Stimulated activated CD8-positive, alpha-beta memory T cell treated with anti-CD3 and anti-CD28 coated beads, Interleukin-2, amount 100 ng/mL, for 48 hours (primary cell): ENCODE measurements at regions not wholly inside any gene's neighbourhood (a gene's known extent, or its start where the extent isn't known, plus 50 kb on each side); places are given as distances from the start of the nearest gene placed in this dataset.
A peak's percentile ranks its signal among the peaks of the same experiment; 100 is the strongest.

ENCODE experiments used
- DNase-seq, 2 donors: peaks; one replicate each; pipeline ENCODE4 v3.0.0-alpha.2; 2020; ENCODE audit warnings: low read depth in 2 of 2

DNA sequence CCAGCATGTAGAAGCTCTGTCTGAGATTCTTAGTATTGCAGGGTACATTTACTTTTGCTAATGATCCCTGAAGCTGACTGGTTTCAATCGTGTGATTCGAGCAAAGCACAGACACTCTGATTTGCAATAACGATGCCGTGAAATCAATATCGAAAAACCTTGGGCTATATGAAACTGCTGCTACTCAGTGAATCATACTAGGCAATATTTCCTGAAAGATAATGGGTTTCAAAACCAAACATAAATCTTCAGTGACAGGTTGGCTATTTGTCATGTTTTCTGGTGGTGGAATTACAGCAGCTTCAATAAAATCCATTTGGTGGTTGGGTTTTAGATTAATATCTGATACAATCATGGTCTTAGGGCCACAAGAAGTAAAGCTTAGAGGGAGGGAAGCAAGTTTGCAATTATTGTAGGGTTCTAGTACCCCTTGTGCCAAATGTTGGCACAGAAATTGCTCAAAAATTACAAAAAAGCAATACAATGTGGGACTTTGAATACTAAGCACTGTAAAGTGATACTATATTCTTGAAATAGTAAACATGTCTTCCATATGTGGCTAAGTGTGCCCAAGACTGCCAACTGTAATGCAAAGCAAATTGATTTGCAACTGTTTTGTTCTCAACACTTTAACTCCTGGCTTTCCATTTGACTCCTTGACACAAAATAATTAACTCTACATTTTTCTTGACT is 112.4 kb upstream of the JAZF1 start:
- DNase-seq: no peak

DNA sequence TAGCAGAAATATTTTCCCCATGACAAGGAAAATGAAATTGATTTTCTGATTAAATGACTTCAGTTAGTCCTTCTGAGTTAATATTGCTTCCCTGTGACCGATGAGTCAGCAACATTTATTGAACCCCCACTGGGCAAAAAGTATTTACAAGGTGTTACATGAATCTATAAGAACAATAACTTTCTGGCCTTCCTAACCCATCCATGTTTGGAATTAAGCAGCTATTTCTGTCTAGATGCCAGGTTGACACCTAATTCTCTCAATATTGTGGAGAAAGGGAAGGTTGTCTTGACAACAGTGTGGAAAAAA is 112.9 kb upstream of the JAZF1 start:
- DNase-seq: no peak

DNA sequence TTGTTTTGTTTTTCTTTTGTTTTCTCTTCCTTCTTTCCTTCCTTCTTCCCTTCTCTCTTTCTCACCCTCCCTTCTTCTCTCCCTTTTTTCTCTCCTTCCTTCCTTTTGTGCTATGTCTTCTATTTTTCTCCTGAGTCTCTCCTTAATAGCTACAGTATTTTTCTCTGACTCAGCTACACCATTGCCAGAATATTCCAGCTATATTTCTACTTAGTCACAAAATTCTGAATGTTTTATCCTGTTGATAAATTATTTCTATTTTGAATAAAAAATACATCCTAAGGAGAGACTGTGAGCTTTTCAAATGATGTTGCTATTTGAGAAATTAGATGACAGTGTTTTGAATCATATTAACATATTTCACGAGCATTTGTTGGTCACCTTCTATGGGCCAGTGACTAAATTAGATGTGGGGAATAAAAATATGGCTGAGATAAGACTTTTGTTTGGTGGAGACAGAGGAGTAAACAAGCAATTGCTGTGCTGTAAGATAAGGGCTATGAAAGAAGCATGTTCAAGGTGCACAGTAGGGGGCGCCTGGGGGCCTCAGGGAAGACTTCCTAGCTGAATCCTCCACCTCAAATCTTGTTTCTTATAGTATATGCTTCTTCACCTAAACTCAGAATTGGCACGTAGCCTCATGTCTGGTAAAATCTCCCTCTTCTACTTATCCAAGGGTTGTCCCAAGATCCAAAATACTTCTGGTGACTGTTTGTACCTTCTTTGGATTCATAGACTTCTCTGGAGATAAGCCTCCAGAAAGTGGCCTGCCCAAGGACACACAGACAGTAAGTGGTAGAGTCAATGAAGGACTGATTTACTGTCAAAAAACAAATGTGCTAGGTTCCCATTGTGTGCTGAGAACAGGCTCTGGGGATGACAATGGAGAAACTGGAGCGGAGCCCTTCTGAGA is 115.5 kb upstream of the CREB5 start:
- peak; percentile 29 to 30 for DNase-seq

DNA sequence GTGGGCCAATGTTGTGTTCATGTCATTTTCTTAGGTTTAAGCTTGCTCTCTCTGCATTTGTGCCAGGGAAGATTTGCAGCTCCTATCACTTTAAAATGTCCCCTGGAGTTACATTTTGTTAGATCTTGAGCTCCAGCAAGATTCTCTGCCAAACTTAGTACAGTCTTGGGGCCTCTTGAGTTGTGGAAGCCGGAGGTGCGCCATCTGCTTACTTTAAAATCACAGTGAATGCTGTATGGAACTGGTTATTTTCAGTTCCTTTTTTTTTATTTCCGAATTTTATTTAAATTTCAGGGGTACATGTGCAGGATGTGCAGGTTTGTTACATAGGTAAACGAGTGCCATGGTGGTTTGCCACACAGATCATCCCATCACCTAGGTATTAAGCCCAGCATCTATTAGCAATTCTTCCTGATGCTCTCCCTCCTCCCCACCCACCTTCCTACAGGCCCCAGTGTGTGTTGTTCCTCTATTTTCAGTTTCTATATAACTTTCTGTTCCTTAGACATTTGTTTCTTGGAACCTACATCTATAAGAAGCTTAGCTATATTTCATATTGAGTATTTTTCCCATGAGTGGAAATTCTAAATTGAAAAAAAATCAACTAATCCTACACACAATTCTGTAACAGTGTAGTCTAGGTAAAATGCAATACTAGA is 114.4 kb upstream of the CREB5 start:
- DNase-seq: no peak

DNA sequence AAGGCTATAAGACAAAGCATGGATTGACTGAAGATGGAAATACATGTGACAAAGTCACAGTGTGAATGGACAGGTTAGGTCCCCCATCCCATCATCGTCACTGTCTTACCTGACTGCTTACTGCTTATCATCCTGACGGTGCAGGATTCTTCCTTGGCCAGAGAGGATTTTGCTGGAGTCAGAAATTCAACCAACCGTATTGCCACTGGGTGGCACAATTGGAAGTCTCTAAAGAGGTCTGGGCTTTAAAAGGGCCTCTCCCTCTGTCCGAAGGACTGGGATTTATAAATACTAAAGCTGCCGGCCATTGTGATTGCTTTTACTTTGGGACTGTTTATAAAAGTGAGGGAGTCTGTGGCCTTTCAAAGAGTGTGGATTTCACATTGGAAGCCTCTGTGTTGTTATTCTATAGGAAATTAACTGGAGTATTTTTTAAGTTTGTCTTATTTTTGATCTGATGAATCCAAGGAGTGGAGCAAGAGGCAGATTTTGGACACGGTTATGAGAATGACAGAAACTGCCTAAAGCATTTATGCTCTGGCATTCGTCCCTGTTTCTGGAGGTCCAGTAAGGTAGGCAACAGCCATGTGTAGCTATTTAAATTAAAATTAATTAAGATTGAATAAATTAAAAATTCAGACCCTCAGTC is 113.3 kb upstream of the CREB5 start:
- DNase-seq: no peak

DNA sequence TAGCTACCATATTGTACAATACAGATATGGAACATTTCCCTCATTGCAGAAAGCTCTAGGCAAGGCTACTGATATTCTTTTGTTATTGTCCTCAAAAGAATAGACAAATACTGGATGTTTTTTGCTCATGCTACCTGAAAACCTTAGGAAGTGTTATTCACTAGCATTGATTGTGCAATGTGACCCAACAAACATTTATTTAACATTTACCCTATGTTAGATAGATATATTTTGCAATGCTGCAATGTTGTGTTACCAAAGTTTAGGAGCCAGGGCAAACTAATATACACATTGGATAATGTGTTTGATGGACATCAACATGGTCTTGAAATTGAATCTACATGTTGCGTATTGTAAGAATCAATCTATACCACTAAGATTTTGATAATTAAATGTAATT is 112.8 kb upstream of the CREB5 start:
- no peak for DNase-seq

DNA sequence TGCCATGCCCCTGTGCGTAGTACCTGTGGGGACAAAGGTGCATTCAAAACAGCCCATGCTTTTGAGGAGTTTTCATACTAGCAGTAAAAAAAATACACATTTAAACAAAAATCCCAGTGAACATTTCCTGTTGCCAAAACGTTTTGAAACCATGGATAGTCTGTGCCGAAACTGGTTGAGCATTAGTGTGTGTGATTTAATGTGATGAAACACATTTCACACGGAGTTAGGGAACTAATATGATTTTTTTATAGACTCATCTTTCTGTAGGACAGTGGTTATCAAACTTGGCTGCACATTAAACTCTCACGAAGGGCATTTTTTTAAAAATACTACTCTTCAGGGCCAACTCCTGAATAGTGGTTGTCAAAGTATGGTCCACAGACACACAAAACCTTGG is 111.8 kb upstream of the CREB5 start:
- no peak for DNase-seq

DNA sequence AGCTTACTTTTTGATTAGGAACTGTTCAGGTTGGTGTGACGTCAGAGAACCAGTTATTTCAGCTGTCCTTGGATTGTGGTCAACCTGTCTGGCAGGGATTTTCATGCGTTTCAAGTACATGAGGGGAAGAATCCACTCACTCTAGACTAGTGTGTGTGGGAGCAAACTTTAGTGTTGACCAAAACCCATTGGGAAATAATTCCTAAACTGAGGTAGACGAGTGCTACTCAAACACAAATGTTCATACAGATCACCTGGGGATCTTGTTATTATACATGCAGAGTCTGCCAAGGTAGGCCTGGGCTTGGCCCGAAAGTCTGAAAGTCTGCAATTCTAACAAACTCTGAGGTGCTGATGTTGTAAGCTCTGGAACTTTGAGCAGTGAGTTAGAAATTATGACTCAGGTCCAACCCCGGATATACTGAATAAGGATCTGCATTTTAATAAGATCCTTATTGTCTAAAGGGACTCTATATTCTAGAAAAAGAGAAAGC is 111.1 kb upstream of the CREB5 start:
- no peak for DNase-seq

DNA sequence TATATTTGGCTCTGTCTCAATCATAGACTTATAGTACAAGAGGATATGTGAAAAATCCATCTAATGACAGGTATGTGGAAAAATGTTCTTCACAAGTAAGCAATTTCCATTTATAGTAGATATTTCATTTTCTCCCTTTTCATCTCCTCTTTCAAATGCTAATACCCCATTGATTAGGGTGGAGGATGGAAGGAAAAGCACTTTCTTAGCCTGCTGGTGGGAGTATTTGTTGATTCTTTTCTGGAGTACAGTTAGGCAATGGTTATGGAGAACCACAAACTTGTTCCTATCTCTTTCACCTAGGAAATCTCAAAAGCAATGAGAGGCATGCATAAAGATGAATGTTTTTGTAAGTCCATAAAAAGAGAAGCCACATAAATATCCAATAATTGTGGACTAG is 108.0 kb upstream of the CREB5 start:
- no peak for DNase-seq

DNA sequence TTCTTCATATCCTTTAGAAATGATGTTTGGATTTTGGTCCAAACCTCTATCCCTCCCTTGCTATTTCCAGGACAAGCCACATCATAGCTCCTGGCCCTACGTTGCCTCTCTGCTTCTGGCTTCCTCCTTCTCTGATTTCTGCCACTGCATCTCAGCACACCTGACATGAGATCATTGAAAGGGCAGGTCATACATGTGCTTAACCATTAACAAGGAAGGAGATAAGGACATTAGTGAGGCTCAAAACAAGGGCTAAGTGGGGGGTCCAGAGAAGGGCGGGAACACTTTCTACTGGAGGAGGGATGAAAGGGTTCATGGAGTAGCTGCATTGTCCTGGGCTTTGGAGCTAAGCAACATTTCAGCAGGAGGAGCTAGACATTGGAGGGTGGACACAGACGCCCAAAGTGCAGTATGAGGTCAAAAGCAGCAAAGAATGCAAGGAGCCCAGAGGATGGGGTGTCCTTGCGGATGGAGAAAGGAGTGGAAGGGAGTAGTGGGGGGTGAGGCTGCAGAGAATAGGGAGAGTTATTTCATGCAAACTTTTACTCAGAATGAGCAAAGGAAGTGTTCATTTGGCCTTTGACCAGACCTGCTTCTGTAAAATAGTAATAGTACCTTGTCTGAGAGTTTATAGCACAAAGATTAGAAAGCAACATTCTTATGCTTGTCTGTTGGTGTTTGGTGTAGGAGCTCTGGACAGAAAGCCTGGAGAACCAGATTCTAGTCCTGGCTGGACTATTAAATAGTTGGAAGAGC is 102.4 kb upstream of the CREB5 start:
- no peak for DNase-seq

DNA sequence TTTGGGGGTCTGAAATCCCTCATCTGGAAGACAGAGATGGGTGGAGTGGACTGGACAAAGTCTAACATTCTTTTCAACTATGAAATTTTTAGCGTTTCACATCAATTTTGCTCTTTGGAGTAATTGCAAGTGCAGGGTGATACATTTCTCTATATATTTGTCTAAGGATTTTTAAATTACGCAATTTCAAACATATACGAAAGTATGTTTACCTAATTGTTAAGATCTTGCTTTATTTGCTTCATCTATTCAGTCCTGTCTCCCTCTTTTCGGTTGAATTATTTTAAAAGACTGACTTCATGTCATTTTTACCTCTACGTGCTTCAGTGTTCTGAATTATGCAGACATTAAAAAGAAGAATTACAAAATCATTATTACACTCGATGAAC is 101.9 kb upstream of the CREB5 start:
- DNase-seq: no peak

DNA sequence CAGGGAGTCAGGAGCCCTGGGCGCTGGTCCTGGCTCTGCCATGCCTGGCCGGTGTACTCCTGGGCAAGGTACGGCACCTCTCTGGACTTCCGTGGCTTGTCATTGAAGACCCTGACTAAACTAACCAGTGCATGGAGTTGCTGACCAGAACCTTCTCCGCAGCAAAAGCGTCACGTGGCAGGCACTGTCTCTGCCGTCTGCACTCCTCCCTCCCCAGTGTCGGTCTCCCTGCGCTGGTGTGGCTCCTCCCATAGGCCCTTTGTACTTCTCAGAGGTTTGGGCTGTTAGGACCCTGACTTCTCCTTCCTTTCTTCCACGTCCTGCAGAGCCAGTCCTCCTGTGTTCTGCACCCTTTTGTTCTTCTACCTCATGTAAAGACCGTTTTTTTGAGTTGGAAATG is 100.6 kb upstream of the CREB5 start:
- no peak for DNase-seq

DNA sequence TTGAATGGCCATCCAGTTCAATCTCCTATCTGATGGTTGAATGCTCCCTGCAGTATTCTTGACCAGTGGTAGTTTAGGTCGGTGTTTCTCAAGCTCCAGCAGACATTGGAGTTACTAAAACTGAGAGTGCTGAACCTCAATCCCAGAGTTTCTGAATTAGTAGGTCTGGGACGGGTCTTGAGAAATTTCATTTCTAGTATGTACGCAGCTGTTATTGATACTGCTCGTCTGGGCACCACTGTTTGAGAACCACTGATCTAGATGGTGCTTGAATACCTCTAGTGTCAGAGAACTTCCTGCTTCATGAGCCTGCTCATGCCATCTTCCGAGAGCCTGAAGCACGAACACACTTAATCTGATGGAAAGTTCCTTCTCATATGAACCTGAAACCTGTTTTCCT is 99.4 kb upstream of the CREB5 start:
- DNase-seq: no peak

DNA sequence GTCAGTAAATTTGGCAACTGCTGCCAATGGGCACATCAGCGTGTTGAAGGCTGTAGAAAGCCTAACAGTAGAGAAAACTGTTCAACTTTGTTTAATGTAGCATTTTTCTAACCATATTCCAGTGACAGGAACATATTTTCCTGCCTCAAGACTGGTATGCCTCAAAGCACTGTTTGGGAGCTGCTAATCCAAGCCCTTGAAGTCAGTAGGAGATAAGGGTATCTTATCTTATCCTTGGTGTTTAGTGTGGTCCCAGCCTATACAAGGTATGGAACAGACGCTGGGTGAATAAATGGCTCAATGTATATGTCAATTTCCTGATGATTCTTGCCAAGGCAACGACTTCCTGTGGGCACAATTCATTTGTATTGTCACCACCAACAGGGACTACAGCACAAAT is 97.5 kb upstream of the CREB5 start:
- DNase-seq: no peak

DNA sequence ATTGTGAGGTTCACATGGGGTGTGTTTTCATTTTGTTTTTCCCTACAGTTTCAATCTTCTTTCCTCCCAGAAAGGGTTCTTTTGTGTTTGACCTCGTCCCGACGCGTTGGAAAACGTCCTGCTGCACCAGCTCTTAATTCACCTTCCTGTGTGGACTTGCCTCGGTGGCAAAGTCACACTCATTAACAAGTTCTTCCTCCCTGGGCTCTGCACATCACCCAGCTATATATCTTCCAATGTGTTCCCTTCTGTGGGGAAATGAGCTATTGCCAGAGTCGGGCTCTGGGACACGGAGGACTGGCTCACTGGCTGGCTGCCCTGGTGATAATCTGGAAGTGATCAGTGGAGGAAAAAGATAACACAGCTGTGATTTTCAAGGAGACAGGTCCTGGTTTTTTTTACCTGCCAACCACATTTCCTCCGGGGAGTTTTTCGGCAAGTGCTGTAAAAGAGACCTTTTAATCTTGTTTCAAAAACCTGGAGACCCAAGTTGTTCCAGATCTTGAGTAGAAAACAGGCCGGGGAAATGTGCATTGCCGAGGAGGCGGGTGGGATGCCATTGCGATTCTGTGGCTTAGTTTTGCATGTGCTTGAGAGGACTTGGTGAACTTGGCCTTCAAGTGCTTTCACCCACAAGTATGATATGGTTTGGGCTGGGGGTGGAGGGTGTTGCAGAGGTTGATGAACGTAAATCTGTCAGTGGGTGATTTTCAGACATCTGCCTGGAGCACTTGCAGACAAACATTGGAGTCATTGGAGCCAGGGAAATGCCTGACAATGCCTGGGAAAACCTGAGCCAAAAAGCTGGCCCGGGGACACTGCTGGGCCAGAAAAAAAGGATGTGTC is 96.5 kb upstream of the CREB5 start:
- DNase-seq: no peak

DNA sequence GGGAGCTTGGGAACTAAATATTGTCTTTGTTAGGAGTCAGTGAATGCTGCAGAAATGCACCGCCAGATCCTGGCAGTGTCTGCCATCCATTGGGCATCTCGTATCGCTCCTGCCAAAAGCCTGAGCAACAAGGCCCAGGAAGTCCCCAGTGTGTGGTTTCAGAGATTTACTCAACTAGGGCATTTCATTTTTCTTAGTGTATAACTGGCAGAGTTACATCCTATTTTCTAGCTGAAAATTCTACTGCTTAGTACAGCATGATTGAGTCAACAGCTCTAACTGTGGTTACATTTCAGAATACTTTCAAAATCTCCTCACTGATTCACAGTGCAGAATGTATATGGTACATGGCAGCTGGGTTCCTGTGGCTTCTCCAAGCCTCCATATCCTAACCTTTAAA is 95.8 kb upstream of the CREB5 start:
- no peak for DNase-seq

DNA sequence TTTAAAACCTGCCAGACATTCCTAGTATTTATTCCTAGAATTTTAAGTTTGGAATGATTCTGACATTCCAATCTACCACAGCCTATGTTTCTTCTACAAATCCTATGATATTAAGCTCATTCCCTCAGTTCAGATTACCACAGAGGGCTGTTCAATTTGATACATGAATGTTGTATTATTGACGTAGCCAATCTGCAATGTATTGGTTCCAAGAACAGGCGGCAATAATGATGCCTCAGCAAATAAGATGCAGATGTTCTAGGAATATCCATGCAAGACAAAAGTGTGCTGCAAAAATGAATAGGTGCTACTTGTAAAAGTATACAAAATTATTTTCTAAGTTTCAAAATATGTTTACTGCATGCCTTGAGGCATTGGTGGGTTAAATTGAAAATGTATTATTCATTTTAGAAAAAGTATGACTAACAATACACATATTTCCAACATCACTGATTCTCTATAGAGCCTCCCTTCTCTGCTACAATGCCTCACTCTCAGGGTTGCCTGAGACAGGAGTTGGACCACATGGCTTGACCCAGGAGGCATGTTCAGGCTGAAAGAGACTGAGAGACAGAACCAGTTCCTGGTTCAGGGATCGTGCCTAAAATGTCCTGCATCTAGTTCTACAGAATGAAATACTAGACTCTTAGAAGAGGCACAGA is 94.1 kb upstream of the CREB5 start:
- no peak for DNase-seq

DNA sequence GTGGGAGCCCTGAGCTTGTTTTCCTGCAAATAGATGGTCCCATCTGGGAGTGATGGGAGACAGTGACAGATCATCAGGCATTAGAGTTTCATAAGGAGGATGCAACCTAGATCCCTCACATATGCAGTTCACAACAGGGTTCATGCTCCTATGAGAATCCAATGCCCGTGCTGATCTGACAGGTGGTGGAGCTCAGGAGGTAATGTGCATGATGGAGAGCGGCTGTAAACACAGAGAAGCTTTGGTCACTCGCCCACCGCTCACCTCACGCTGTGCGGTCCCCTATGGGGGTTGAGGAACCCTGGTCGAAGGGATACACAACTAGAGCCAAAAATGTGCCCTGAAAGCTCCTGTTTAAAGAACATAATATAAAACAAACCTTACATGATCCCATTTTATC is 88.5 kb upstream of the CREB5 start:
- no peak for DNase-seq

DNA sequence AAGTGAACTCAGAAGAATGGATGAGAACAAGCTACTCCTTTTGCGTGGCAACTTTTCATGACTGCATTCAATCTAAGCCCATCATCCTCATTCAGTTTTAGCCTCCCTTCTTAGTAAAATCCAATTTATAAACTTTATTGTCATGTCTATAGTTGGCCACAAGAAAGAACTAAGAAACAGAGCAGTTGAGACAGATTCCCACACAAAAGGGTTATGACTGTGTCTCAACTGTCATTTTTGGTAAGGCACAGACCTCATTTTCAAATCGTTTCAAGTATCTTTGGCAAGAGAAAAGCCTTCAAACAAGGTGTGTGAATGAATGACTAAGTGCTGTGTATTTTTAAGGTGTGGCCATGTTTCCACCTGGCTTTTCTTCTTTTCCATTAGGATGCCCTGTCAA is 84.2 kb upstream of the CREB5 start:
- no peak for DNase-seq
